LNCAP (cell line): ENCODE measurements at regions not wholly inside any gene's neighbourhood (a gene's known extent, or its start where the extent isn't known, plus 50 kb on each side); places are given as distances from the start of the nearest gene placed in this dataset.

Source experiments
- CTCF ChIP-seq: fragments of 450-650 bp; IDR thresholded peaks from 2 replicates; pipeline ENCODE4 v1.5.1; 2017; ENCODE audit warnings: mild to moderate bottlenecking

GRCh38 chr6:125453516-125453915, 151.7 kb upstream of the HDDC2 start:
- no peak for TF ChIP-seq CTCF

GRCh38 chr6:125454351-125454750, 152.6 kb upstream of the HDDC2 start:
- TF ChIP-seq CTCF = no peak

GRCh38 chr6:125469915-125470314, 168.1 kb upstream of the HDDC2 start:
- no peak for TF ChIP-seq CTCF

- no peak for TF ChIP-seq CTCF
Measured at GRCh38 chr6:125471667-125472066, 169.9 kb upstream of the HDDC2 start.

GRCh38 chr6:125474061-125474460, 172.3 kb upstream of the HDDC2 start:
- TF ChIP-seq CTCF = no peak

GRCh38 chr6:125477156-125477555, 175.4 kb upstream of the HDDC2 start:
- TF ChIP-seq CTCF = no peak

GRCh38 chr6:125477844-125478243, 176.1 kb upstream of the HDDC2 start:
- no peak for TF ChIP-seq CTCF

GRCh38 chr6:125480146-125480545, 178.4 kb upstream of the HDDC2 start:
- TF ChIP-seq CTCF = no peak
